ENCODE measurements at regions not wholly inside any gene's neighbourhood (a gene's known extent, or its start where the extent isn't known, plus 50 kb on each side); places are given as distances from the start of the nearest gene placed in this dataset.

DNA sequence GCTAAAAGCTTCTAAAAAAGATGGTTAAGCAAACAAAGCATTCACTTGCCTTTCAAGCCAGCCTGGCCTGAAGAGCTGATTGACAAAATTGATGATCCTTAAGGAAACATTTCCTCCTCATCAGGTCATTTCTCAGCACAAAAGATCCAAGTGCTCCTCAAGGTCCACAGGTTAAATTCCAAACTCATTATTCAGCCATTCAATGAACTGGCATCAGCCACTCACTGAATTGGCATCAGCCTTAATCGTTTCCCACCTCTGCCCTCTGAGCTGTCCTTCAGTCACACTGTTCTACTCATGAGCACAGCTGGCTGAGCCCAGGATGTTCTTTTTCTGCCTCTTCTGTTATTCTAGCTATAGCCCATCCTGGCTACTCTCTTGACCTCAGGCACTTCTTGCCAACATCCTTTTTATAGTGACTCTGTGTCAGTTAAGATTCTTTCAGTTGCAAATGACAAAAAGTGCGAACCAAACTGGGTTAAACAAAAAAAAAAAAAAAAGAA lies 147.5 kb downstream of the RAB11FIP2 start:
- Mint-ChIP-seq H3K27me3 (ENCODE audit: unreplicated experiment) (peaks cover 4% of the 10 kb centered on the region), H3K9me3 (ENCODE audit: unreplicated experiment) (no peaks in the 10 kb centered on the region), H3K27ac (ENCODE audit: unreplicated experiment) (no peak overlapping the region), H3K4me3 (ENCODE audit: unreplicated experiment) (no peak overlapping the region), H3K36me3 (ENCODE audit: low read depth, unreplicated experiment) (no peaks in the 10 kb centered on the region), H3K4me1 (ENCODE audit: unreplicated experiment) (no peaks in the 10 kb centered on the region)
- DNase-seq (ENCODE audit: low spot score): no peak
- TF ChIP-seq, protein P1, sequence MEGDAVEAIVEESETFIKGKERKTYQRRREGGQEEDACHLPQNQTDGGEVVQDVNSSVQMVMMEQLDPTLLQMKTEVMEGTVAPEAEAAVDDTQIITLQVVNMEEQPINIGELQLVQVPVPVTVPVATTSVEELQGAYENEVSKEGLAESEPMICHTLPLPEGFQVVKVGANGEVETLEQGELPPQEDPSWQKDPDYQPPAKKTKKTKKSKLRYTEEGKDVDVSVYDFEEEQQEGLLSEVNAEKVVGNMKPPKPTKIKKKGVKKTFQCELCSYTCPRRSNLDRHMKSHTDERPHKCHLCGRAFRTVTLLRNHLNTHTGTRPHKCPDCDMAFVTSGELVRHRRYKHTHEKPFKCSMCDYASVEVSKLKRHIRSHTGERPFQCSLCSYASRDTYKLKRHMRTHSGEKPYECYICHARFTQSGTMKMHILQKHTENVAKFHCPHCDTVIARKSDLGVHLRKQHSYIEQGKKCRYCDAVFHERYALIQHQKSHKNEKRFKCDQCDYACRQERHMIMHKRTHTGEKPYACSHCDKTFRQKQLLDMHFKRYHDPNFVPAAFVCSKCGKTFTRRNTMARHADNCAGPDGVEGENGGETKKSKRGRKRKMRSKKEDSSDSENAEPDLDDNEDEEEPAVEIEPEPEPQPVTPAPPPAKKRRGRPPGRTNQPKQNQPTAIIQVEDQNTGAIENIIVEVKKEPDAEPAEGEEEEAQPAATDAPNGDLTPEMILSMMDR (IDR thresholded peaks at IDR 0.05; ENCODE audit: unreplicated experiment): no peak

DNA sequence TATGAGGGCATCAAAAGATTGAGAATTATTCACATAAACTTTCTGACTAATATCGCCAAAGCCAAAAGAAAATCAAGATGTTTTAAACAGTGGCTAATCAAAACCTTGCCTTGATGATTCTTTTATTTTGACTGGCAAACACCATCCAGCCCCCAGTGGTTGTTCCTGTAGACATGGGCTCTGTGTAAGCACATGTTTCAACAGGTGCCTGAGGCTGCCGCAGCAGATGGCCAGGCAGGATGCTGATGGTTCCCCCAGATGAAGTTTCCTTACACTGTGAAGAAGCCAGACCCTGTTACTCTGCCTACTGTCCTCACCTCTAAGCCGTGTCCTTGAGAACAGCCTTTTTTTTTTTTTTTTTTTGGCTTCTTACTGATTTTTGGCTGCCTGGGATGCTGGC lies 146.5 kb downstream of the RAB11FIP2 start:
- TF ChIP-seq, protein P1 (IDR thresholded peaks at IDR 0.05; ENCODE audit: unreplicated experiment): no peak
- Mint-ChIP-seq H3K27me3 (ENCODE audit: unreplicated experiment) (peaks cover 4% of the 10 kb centered on the region), H3K36me3 (ENCODE audit: low read depth, unreplicated experiment) (no peaks in the 10 kb centered on the region), H3K27ac (ENCODE audit: unreplicated experiment) (no peak overlapping the region), H3K4me1 (ENCODE audit: unreplicated experiment) (no peaks in the 10 kb centered on the region), H3K4me3 (ENCODE audit: unreplicated experiment) (no peak overlapping the region), H3K9me3 (ENCODE audit: unreplicated experiment) (no peaks in the 10 kb centered on the region)
- DNase-seq (ENCODE audit: low spot score): no peak

DNA sequence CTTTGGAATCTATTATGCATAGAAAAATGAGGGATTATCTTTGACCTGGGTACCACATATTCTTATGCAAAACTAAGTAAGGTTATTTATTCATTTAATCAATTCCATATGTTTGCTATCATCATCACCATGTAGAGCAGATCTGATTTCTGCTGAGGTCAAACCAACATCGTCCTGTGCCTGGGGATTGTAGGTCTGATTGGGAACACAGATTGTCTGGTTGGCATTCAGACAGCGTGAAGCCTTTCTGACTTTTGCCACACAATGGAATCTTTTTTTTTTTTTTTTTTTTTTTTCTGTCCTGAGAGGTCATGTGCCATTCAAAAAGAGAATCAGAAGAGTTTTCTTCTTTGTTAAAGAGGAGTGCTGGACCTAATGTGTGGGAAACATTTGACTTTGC lies 142.9 kb downstream of the RAB11FIP2 start:
- Mint-ChIP-seq H3K27me3 (ENCODE audit: unreplicated experiment) (peaks cover 4% of the 10 kb centered on the region), H3K4me3 (ENCODE audit: unreplicated experiment) (no peak overlapping the region)

DNA sequence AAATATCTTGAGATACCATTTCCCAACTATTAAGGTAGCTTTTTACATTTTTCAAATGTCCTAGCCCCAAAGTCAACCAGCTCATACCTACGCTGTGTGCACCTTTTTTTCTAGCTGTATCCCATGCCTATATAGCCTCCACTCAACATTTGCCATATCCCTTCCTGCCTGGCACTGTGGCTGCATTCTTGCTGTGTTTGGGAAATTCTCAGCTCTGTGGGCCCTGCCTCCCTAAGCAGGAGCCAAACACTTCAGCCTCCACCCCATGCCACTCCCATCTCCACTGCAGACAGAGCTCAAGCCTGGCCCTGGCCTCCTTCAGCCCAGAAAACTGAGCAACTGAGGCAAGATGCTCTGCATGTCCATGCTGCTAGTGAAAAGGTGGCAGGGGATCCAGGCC lies 141.3 kb downstream of the RAB11FIP2 start:
- H3K36me3 Mint-ChIP-seq (ENCODE audit: low read depth, unreplicated experiment): no peaks in the 10 kb centered on the region
- H3K27me3 Mint-ChIP-seq (ENCODE audit: unreplicated experiment): no peaks in the 10 kb centered on the region
- TF ChIP-seq, protein P1 (IDR thresholded peaks at IDR 0.05; ENCODE audit: unreplicated experiment): no peak
- no peak overlapping the region for H3K27ac Mint-ChIP-seq (ENCODE audit: unreplicated experiment)
- no peaks in the 10 kb centered on the region for H3K4me1 Mint-ChIP-seq (ENCODE audit: unreplicated experiment)
- no peak for DNase-seq (ENCODE audit: low spot score)
- H3K9me3 Mint-ChIP-seq (ENCODE audit: unreplicated experiment): no peaks in the 10 kb centered on the region
- no peak overlapping the region for H3K4me3 Mint-ChIP-seq (ENCODE audit: unreplicated experiment)

More for the DNA sequence above, 142.9 kb downstream of the RAB11FIP2 start:
- TF ChIP-seq, protein P1 (IDR thresholded peaks at IDR 0.05; ENCODE audit: unreplicated experiment): no peak
- Mint-ChIP-seq H3K9me3 (ENCODE audit: unreplicated experiment) (no peaks in the 10 kb centered on the region), H3K27ac (ENCODE audit: unreplicated experiment) (no peak overlapping the region), H3K4me1 (ENCODE audit: unreplicated experiment) (no peaks in the 10 kb centered on the region), H3K36me3 (ENCODE audit: low read depth, unreplicated experiment) (no peaks in the 10 kb centered on the region)
- DNase-seq (ENCODE audit: low spot score): no peak

DNA sequence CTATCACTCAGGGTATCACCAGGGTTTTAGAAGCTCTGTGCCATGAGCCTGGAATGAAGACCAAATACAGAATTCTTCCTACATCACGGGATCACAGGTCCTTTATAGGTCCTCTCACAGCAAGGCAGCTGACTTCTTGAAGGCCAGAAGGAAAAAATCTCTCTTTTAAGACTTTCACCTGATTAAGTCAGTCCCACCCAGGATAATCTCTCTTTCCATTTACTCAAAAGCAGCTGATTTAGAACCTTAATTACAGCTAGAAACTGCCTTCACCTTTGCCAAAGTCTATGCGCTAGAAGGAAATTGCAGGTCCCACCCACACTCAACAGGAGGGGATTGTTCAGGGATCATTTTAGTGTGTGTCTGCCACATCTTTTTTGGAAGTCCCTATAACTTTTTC lies 135.1 kb downstream of the RAB11FIP2 start:
- no peaks in the 10 kb centered on the region for H3K36me3 Mint-ChIP-seq (ENCODE audit: low read depth, unreplicated experiment)

More for the DNA sequence above, 135.1 kb downstream of the RAB11FIP2 start:
- H3K27ac Mint-ChIP-seq (ENCODE audit: unreplicated experiment): no peak overlapping the region
- DNase-seq (ENCODE audit: low spot score): no peak
- no peak overlapping the region for H3K4me3 Mint-ChIP-seq (ENCODE audit: unreplicated experiment)
- H3K9me3 Mint-ChIP-seq (ENCODE audit: unreplicated experiment): no peaks in the 10 kb centered on the region
- no peaks in the 10 kb centered on the region for H3K4me1 Mint-ChIP-seq (ENCODE audit: unreplicated experiment)
- peaks cover 4% of the 10 kb centered on the region for H3K27me3 Mint-ChIP-seq (ENCODE audit: unreplicated experiment)
- TF ChIP-seq, protein P1 (IDR thresholded peaks at IDR 0.05; ENCODE audit: unreplicated experiment): no peak

All from endothelial cell (in vitro differentiated cells).